ENCODE measurements at regions not wholly inside any gene's neighbourhood (a gene's known extent, or its start where the extent isn't known, plus 50 kb on each side); places are given as distances from the start of the nearest gene placed in this dataset.
"Not testable (repeated sequence)": the region's sequence is repeated elsewhere in the genome, so short reads cannot be mapped to it uniquely, and the experiment has no call there.

- DNase-seq: no peak
Measured at GRCh38 chr15:87752250-87752951, 504.1 kb downstream of the NTRK3 start.

DNA sequence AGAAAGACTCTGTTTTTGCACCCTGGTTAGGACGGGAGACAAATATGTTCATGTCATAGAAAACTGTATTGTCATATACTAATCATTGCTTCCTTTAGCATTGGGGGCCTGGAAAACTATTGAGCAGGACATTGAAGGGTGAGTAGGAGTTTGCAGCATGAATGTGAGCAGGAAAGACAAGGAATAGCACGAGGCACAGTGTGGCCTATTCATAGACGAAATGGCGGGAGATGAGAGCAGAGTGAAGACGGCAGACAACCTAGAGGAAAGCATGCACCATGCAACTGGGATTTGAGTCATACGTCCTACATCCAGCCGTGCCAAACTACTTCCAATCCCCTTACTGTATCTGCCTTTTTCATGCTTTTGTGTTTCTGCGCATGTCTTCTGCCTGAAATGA, 508.1 kb downstream of the NTRK3 start:
- DNase-seq: no peak

DNA sequence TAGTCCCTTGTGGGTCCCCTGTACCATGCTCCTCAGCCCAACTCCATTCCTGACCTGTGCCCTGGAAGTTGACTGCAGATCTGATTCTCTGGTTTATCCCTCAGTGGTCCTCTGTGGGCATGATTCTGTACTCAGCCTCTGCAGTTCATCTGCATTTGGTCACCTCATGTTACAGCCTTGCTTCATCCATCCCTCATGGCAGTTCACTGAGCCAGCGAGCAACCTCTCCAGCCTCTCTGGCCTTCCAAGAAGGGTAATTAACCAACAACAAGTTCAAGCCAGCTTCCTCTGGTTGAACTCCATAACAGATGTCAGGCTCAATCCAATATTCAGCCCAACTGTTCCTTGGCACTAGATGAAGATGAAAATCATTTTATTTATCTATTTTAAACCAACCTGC, 509.5 kb downstream of the NTRK3 start:
- DNase-seq: no peak

DNA sequence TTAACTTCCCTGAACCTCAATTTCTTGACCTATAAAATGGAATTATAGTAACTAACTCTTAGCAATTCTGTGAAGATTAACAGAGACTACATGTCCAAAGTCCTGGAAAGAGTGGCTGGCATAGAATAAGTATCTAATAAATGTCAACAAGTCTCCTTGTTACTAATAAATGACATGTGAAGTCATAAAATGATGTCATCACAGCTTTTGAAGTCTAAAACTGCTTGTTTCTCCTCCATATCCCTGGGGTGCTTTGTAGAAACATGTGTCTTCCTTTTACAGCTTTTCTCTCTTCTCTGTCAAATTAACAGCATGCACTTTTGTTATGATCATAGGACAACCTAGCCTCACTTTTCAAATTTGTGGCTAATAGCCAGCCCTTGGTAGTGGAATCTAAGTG, 510.2 kb downstream of the NTRK3 start:
- no peak for DNase-seq

DNA sequence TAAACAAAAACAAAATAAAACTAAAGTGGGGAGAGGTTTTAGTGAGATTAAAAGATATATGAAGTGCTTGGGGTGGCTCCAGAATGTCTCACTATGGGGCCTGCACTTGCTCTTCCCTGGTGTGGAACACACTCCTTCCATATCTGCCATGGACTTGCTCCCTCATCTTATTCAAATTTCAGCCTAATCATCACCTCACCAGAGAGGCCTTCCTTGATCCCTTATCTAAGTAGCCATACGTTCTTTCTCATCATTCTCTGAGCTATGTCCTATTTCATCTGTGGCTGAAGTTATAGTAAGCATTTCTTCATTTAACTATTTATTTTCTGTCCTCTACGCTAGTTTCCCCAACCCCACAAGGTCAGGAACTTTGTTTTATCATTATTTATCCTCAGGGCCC, 511.7 kb downstream of the NTRK3 start:
- DNase-seq: no peak

DNA sequence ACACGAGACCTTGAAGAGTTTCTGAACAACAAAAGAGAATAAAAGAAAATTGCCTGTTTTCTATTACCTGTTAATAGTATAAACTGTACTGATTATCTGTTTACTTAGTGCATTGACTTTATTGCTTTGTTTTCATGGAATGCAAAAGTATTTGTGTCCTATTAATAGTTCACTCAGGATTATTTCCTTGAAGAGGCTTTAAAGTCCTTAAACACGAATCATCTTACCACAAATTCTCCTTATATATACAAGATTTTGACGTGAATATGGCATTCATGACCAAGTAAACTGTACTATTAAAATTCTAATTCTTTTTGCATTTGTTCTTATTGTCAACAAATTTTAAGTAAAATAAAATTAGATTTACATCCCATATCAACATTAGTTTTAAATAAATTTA, 513.0 kb downstream of the NTRK3 start:
- DNase-seq: no peak

GRCh38 chr15:87741350-87741749, 515.2 kb downstream of the NTRK3 start:
- DNase-seq: no peak

DNA sequence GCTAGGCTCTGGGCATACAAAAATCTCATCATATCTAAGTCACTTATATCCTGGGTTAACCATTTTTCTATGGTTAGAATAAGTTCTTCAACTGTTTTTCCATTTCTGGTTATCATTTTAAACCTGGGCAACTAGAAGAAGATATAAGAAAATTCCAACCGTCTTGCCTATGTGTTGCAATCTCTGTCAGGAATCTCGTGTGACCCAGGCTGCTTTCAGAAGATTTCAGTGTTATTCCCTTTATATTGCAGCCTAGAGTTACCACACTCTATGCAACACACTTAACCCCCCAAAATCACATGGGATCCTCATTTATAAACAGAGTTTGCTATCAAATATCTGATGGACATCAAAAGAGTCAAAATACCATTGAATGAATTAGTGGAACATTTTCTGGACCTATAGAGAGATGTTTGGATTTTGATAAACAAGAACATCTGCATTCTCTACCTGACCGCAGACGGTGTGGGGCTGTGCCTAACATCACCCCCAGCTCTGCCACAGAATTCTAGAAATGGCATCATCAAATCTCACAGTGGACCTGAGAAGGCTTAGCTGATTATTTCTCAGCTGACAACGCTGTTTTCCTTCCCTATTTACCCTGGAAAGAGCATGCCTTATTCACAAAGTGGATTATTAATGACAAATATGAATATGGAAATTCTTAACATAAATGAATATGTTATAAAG, 515.7 kb downstream of the NTRK3 start:
- DNase-seq: no peak

GRCh38 chr15:87739866-87740265, 516.7 kb downstream of the NTRK3 start:
- DNase-seq: no peak

- no peak for DNase-seq
Measured at GRCh38 chr15:87739081-87739480, 517.5 kb downstream of the NTRK3 start.

DNA sequence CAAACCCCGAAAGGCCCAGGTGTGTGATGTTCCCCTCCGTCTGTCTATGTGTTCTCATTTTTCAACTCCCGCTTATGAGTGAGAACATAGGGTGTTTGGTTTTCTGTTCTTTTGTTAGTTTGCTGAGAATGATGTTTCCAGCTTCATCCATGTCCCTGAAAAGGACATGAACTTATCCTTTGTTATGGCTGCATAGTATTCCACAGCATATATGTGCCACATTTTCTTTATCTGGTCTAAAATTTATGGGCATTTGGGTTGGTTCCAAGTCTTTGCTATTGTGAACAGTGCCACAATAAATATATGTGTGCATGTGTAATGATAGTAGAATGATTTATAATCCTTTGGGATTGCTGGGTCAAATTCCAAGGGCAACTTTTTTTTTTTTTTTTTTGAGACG, 519.1 kb downstream of the NTRK3 start:
- DNase-seq: not testable (repeated sequence)

DNA sequence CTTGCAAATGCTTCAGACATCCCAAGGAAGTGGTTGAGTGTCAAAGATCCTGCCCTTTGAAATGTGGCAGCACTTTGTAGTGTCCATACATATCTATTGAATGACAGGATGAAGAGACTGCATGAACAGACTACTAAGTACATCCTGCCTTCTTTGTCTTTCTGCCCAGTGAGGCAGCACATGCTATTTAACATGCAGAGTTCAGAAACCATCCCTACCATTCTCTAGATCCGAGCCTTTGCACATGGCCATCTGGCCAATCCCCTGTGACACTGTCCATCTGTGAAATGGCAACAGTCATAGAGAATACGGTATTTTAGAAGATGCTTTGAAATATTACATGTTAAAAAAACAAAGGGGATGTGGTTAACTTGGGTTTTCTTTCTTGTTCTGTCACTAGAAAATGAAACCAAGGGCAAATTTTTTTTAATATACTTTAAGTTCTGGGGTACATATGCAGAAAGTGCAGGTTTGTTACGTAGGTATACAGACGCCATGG, 519.6 kb downstream of the NTRK3 start:
- no peak for DNase-seq

DNA sequence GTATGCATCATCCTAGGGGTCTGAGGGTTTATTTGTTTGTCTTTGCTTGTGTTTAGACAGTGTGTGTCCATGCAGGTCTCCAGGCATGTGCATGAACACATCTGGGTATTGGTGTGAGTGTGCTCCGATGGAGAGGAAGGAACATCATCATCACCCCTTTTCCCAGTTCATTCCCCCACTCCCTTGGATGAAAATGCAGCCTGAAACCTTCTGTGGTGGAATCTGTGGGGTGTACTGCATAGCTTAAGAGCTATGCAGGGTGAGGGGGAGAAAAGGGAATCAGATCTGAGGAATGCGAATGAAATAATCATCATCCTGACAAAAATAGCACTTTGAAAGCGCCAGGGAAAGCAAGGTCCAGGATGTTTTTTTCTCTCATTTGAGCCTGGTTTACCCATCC, 520.1 kb downstream of the NTRK3 start:
- DNase-seq: no peak

DNA sequence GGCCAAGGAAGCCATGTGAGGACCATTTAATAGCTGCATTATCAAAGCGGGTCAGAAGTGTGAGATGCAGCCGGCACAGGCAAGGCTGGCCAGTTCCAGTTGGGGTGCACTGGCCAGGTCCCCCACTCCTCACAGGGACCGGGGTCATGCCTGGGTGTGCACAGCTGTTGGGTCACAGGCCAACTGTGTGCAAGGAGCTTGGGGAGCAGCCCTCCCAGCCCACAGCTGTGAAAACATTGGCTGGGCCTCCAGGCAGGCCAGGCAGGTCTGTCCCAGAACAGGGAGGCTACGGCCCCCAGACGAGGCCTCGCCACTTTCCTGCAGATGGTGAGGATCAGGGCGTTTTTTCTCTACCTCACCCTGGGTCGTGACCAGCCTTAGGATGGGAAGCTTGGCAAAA, 521.0 kb downstream of the NTRK3 start:
- no peak for DNase-seq

DNA sequence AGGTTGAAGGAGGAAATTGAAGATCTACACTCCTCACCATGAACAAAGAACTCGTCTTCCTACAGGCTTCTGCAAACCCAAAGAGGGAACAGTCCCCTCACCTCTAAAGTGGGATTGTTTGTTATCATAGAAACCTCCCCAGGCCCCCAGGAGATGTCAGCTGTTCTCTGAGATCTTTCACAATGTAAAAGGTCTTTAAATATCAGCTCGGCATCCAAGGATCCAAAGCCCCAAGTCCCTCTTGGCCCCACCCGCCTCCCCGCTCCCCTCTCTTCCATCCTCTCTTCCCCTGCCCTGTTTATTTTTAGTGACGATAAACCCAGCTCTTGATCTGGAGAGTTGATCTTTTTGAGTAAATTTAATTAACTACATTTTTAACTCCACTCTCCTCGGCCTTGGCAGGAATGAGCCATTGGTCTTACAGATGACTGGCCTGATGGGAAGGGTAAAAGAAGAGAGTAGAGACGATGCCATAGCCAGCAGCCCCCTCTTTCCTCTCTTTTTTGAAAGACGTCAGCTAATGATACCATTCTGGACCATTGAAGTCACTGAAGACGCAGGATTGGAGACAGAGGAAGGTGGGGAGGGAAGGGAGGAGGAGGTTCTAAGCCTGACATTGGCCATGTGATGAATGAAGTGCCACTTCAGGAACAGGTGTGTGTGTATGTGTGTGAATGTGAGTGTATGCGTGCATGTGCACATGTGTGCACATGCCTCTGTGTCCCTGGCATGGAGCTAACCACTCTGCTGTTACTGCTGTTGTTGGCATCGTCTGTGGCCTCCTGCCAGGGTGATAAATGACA, 521.8 kb downstream of the NTRK3 start:
- no peak for DNase-seq

DNA sequence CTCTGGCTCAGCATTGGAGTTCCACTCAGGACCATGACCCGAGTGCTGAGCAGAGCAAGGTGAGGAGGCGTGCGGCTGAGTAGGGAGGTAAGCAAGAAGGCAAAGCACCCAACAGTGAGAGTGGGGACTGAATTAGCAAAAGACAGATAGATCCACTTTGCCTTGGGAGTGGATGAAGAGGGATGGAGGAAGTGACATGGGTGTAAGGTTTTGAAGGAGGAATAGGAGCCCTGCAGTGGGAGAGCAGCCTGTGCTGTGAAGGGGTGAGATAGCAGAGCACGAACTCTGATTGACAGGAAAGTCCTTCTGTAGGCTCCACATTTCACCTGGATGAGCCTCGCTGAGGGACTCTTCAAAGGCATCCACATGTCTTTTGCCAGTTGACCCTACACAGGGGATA, 522.6 kb downstream of the NTRK3 start:
- DNase-seq: no peak

DNA sequence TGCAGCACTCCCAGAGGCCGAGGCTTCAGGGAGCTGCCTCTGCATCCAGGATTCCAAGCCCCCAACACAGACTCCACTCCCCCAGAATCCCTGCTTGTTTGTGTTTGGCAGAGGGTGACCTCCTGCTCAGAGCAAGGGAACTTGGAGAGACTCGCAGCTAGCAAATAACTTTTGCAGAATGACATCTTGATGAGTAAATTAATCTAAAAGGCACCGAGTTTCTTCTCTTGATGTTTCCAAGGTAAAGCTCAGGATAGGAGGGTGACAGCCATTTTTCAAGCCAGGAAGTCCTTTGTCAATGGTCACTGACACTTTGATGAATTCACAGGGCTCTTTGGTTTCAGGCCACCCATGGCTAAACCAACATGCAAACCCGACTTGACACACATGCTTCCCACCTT, 523.0 kb downstream of the NTRK3 start:
- DNase-seq: no peak

- DNase-seq: no peak
Measured at GRCh38 chr15:87732976-87733375, 523.6 kb downstream of the NTRK3 start.

DNA sequence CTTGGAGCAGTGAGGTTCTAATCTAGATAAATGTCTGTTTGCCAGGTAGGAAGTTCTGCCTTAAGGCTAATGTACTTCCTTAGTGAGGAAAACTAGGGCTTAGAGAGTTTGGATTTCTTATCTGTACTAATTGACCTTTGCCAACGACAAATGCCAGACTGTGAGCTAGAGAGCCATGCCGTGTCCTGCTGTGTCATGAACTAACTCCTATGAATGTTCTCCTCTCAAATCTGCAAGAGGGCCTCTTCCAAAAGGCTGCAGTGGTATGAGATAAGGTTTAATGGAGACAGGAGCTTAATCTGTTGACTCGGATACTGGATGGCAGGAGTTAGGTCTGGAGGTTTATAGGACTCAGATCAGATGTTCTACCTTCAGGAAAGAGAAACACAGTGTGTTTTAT, 524.9 kb downstream of the NTRK3 start:
- no peak for DNase-seq

DNA sequence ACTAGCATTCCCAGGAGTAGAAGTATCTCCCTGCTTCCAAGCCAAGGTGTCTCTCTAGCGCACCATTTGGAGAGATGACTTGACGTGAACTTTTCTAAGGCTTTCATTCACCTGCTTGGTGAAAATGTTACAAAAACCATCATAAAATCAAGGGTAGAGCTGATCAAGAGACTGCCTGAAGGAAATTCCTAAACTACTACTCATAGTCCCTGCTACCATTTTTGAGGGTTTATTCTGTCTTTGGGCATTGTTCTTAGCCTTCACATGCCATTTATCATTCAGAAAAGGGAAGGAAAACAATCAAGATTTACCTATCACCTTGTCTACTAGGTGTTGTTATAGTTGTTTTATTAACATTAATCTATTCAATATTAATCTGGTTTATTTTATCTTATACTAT, 525.8 kb downstream of the NTRK3 start:
- DNase-seq: no peak

GRCh38 chr15:87728998-87729397, 527.5 kb downstream of the NTRK3 start:
- no peak for DNase-seq

DNA sequence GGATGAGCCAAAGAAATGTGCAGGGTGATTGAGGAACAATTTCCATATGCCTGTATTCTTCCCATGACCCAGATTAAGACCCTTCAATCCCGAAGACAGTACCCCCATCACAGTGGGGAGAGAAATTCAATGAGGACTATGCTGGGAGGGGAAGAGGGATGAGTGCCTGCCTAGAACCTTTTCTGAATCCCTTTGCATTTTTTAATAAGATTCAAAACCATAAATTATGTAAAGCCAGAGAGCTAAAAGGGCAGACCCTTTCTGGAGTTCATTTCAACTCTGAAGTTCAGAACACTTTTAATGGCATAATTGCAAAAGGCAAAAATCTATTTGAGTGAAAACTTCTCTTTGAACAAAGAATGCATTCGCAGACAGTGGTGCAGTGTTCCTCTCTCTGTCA, 529.5 kb downstream of the NTRK3 start:
- no peak for DNase-seq

- DNase-seq: no peak
Measured at GRCh38 chr15:87724330-87724729, 532.2 kb downstream of the NTRK3 start.

All from activated CD4-positive, alpha-beta T cell treated with anti-CD3 and anti-CD28 coated beads, Interleukin-2, amount 50 U/mL, for 48 hours (primary cell).